GM12892 (cell line): ENCODE measurements at regions not wholly inside any gene's neighbourhood (a gene's known extent, or its start where the extent isn't known, plus 50 kb on each side); places are given as distances from the start of the nearest gene placed in this dataset.

Experiments used
- DNase-seq: peaks from one replicate; pipeline ENCODE4 v3.0.0; 2011; ENCODE audit not compliant: insufficient read length
- FAIRE-seq: peaks from 2 replicates; lab custom pipeline; 2011; peaks lifted over from hg19 to GRCh38; lab: Jason Lieb, UNC
- POLR2A ChIP-seq: IDR thresholded peaks from 2 replicates; pipeline ENCODE4 v1.6.1; 2011; ENCODE audit warnings: low read depth, low read length, control low read depth
- POLR2AphosphoS5 ChIP-seq: IDR thresholded peaks from 2 replicates; pipeline ENCODE4 v1.6.1; 2011; ENCODE audit warnings: low read depth, low read length, control low read depth
- TAF1 ChIP-seq: IDR thresholded peaks from 2 replicates; pipeline ENCODE4 v1.6.1; 2011; ENCODE audit warnings: low read depth, mild to moderate bottlenecking, control low read depth, low read length, borderline replicate concordance

- FAIRE-seq (no peak), DNase-seq (no peak)
- TF ChIP-seq POLR2AphosphoS5 (no peak), POLR2A (no peak), TAF1 (no peak)
These were observed 56.6 kb downstream of the HLA-G start for GRCh38 chr6:29884261-29884660.

- no peak for TF ChIP-seq TAF1
- TF ChIP-seq POLR2A: no peak
- no peak for TF ChIP-seq POLR2AphosphoS5
- DNase-seq (no peak), FAIRE-seq (no peak)
These were observed 55.6 kb upstream of the HLA-A start for GRCh38 chr6:29886701-29887100.

DNA sequence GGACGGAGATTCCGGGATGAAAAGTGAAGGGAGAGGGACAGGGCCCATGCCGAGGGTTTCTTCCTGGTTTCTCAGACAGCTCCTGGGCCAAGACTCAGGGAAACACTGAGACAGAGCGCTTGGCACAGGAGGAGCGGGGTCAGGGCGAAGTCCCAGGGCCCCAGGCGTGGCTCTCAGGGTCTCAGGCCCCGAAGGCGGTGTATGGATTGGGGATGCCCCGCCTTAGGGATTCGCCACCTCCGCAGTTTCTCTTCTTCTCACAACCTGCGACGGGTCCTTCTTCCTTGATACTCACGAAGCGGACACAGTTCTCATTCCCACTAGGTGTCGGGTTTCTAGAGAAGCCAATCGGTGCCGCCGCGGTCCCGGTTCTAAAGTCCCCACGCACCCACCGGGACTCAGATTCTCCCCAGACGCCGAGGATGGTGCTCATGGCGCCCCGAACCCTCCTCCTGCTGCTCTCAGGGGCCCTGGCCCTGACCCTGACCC, 55.0 kb upstream of the HLA-A start:
- peak; percentile 65 for FAIRE-seq
- no peak for TF ChIP-seq POLR2A
- TF ChIP-seq POLR2AphosphoS5: no peak
- TF ChIP-seq TAF1: no peak

GRCh38 chr6:29887819-29888776, 54.2 kb upstream of the HLA-A start:
- peak; percentile 97 for FAIRE-seq
- TF ChIP-seq POLR2A: peak; percentile 66; the same call in 1 of the 2 replicates
- peak; percentile 51; the same call in 1 of the 2 replicates for TF ChIP-seq POLR2AphosphoS5
- TF ChIP-seq TAF1: 0 out of 2 replicates have a peak, but pooled peaks have one; percentile 19
- DNase-seq: peak; percentile 71

More for the DNA sequence above, 55.0 kb upstream of the HLA-A start:
- DNase-seq: no peak
